PC-9 (cell line): ENCODE measurements at regions not wholly inside any gene's neighbourhood (a gene's known extent, or its start where the extent isn't known, plus 50 kb on each side); places are given as distances from the start of the nearest gene placed in this dataset.

Experiments
- BruUV-seq: library from RNA; stranded (reverse); fragments of 400-500 nt; replicated peaks from 2 replicates; lab custom pipeline; 2021; lab: Mats Ljungman, UMichigan
- CTCF ChIA-PET: fragments of 300-600 bp; sonication (Branson Sonifier 250); formaldehyde crosslinking; loops from one replicate; lab custom pipeline; 2022; ENCODE audit warnings: antibody characterized with exemption; lab: Charles Lee
- POLR2A ChIA-PET: fragments of 300-600 bp; sonication (Branson Sonifier 250); formaldehyde crosslinking; loops from one replicate; lab custom pipeline; 2022; ENCODE audit warnings: antibody characterized with exemption; ENCODE audit not compliant: unreplicated experiment; lab: Charles Lee
- DNase-seq, 2 experiments: peaks; one replicate each; pipeline versions ENCODE4 v3.0.0 to v3.0.0-alpha.2; 2015 to 2022; ENCODE audit warnings: mixed read lengths in 1 of 2
- H2AFZ ChIP-seq: fragments of 200-600 bp; sonication (generic); 2 replicates; pipeline ENCODE4 v1.8.1; 2017; ENCODE audit warnings: antibody characterized with exemption
- H3F3A ChIP-seq: fragments of 200-600 bp; sonication (generic); 2 replicates; pipeline ENCODE4 v1.8.1; 2017; ENCODE audit warnings: antibody characterized with exemption, mild to moderate bottlenecking, low read depth; ENCODE audit not compliant: insufficient read depth
- H3K27ac ChIP-seq: fragments of 200-600 bp; sonication (generic); 2 replicates; pipeline ENCODE4 v1.6.1; 2016; ENCODE audit warnings: mixed run types
- H3K27me3 ChIP-seq: fragments of 200-600 bp; sonication (generic); 2 replicates; pipeline ENCODE4 v1.6.1; 2016; ENCODE audit warnings: low read depth, mixed run types; ENCODE audit not compliant: insufficient read depth
- H3K36me3 ChIP-seq: fragments of 200-600 bp; sonication (generic); 2 replicates; pipeline ENCODE4 v1.6.1; 2016; ENCODE audit warnings: low read depth, mixed run types
- H3K4me1 ChIP-seq: fragments of 200-600 bp; sonication (generic); replicated peaks from 2 replicates; pipeline ENCODE4 v1.6.1; 2016; ENCODE audit warnings: mixed run types; ENCODE audit not compliant: insufficient read depth
- H3K4me2 ChIP-seq: fragments of 200-600 bp; sonication (generic); 2 replicates; pipeline ENCODE4 v1.6.1; 2017; ENCODE audit warnings: mixed run types
- H3K4me3 ChIP-seq: fragments of 200-600 bp; sonication (generic); 2 replicates; pipeline ENCODE4 v1.6.1; 2016; ENCODE audit warnings: mixed run types
- H3K79me2 ChIP-seq: fragments of 200-600 bp; sonication (generic); 2 replicates; pipeline ENCODE4 v1.6.1; 2017; ENCODE audit warnings: low read depth, mixed run types
- H3K9me2 ChIP-seq: fragments of 200-600 bp; sonication (generic); 2 replicates; pipeline ENCODE4 v1.8.1; 2017; ENCODE audit warnings: mild to moderate bottlenecking; ENCODE audit not compliant: insufficient read depth
- H3K9me3 ChIP-seq: fragments of 200-600 bp; sonication (generic); 2 replicates; pipeline ENCODE4 v1.8.1; 2016; ENCODE audit warnings: low read depth; ENCODE audit not compliant: insufficient read depth
- H4K20me1 ChIP-seq: fragments of 200-600 bp; sonication (generic); 2 replicates; pipeline ENCODE4 v1.8.1; 2017; ENCODE audit not compliant: insufficient read depth
- EZH2 ChIP-seq: fragments of 200-600 bp; sonication (generic); IDR thresholded peaks from 2 replicates; pipeline ENCODE4 v1.8.0; 2017; ENCODE audit warnings: antibody characterized with exemption, low read depth
- intact Hi-C: fragments of 100-400 bp; cut with micrococcal nuclease; formaldehyde crosslinking; loops from one replicate; pipeline ENCODE4 v1.10.0; 2022; ENCODE audit not compliant: unreplicated experiment
- TF ChIP-seq, protein P1 (sequence below): fragments of 200-600 bp; sonication (generic); conservative IDR thresholded peaks from 2 replicates; pipeline ENCODE4 v1.6.1; 2017; ENCODE audit warnings: mixed run types, antibody characterized with exemption, mild to moderate bottlenecking, moderate library complexity

DNA sequence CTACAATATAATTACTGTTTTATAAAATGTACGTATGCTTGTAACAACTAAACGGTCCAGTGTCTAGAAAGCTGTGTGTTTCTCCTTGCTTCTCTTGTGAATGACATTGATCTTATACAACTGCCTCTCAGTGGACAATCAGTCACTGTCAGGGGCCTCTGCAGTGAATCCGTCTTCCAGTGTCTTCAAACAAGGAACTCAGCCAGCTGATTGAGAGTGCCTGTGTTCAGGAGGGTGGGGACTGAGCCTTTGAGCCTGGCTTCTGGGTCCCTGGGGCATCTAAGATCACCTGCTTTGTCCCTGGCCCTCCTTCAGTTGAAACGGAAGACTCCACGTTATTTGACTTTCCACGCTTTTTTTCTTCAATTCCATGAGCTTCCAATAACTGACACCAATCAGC is 133.1 kb upstream of the SFSWAP start:
- DNase-seq = no peak
- Histone ChIP-seq H4K20me1 (0 out of 2 replicates have a peak, but pooled peaks cover 5% of the 10 kb centered on the region), H3F3A (no peaks in the 10 kb centered on the region), H3K27me3 (peaks cover 69% of the 10 kb centered on the region), H3K79me2 (no peaks in the 10 kb centered on the region), H3K27ac (no peak overlapping the region), H3K4me1 (no peaks in the 10 kb centered on the region), H3K36me3 (no peaks in the 10 kb centered on the region), H3K9me2 (no peaks in the 10 kb centered on the region), H3K9me3 (no peaks in the 10 kb centered on the region), H3K4me3 (no peak overlapping the region), H2AFZ (no peak overlapping the region), H3K4me2 (no peak overlapping the region)
- TF ChIP-seq, protein P1, sequence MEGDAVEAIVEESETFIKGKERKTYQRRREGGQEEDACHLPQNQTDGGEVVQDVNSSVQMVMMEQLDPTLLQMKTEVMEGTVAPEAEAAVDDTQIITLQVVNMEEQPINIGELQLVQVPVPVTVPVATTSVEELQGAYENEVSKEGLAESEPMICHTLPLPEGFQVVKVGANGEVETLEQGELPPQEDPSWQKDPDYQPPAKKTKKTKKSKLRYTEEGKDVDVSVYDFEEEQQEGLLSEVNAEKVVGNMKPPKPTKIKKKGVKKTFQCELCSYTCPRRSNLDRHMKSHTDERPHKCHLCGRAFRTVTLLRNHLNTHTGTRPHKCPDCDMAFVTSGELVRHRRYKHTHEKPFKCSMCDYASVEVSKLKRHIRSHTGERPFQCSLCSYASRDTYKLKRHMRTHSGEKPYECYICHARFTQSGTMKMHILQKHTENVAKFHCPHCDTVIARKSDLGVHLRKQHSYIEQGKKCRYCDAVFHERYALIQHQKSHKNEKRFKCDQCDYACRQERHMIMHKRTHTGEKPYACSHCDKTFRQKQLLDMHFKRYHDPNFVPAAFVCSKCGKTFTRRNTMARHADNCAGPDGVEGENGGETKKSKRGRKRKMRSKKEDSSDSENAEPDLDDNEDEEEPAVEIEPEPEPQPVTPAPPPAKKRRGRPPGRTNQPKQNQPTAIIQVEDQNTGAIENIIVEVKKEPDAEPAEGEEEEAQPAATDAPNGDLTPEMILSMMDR = no peak
- no peak for TF ChIP-seq EZH2
- intact Hi-C loops = no loop called here
- CTCF ChIA-PET = no interaction called here
- no TSS peak for BruUV-seq
- POLR2A ChIA-PET = no interaction called here

DNA sequence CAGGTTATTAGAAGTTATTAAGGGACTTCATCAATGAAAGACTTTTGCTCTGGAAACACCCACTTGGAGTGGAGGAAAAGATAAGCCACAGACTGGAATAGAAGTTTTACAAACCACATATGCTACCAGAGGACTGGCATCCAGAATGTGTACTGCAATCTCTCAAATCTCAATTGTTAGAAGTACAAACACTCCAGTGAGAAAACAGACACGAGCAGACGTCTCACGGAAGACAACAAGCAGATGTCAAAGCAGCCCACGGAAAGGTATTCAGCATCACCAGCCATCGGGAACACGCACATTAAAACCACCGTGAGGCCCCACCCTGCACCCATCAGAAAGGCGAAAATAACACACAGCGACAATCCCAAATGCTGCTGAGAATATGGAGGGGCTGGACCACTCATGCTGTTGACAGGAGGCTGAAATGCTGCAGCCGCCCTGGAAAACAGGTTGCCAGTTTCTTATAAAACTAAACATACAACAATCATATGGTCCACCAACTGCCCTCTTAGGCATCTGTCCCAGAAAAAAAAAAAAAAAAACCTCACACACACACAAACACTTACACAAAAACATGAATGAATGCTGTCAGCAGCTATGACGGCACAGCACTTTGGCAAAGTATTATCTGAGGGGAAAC is 131.9 kb upstream of the SFSWAP start:
- no TSS peak for BruUV-seq
- Histone ChIP-seq H2AFZ (no peak overlapping the region), H3K79me2 (no peaks in the 10 kb centered on the region), H3K36me3 (no peaks in the 10 kb centered on the region), H3K9me3 (no peaks in the 10 kb centered on the region), H3K4me1 (no peaks in the 10 kb centered on the region), H3K27me3 (peaks cover 69% of the 10 kb centered on the region), H3K9me2 (no peaks in the 10 kb centered on the region), H3K4me3 (no peak overlapping the region), H3K27ac (no peak overlapping the region), H3K4me2 (no peak overlapping the region), H4K20me1 (0 out of 2 replicates have a peak, but pooled peaks cover 2% of the 10 kb centered on the region), H3F3A (no peaks in the 10 kb centered on the region)
- ChIA-PET CTCF (no interaction called here), POLR2A (no interaction called here)
- intact Hi-C loops = no loop called here
- TF ChIP-seq EZH2 = no peak
- TF ChIP-seq, protein P1 = no peak
- DNase-seq = no peak

DNA sequence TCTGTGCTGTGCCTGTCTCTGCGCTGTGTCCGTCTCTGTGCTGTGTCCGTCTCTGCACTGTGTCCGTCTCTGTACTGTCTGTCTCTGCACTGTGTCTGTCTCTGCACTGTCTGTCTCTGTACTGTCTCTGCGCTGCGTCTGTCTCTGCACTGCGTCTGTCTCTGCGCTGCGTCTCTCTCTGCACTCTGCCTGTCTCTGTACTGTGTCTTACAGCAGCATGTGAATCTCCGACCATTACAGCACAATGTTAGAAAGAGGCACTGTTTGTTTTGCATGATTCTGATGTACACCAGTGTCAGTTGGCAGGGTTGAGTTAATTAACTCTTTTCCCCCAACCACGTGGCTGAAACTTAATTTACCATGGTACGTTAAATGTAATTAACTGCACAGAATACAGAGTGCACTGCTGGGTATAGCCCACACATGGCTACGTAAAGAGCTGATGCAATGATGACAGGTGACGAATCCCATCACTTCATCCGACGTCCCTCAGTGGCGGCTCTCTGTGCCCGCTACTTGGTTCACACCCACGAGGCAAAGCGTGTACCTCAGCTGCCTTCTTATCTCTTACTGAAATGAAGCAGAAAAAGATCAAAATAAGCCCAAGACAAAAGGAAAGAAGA is 127.7 kb upstream of the SFSWAP start:
- Histone ChIP-seq H3K9me2 (no peaks in the 10 kb centered on the region), H3K4me1 (no peaks in the 10 kb centered on the region), H2AFZ (no peak overlapping the region), H3K4me2 (no peak overlapping the region), H3K36me3 (no peaks in the 10 kb centered on the region), H3F3A (no peaks in the 10 kb centered on the region), H3K27ac (no peak overlapping the region), H3K4me3 (no peak overlapping the region), H4K20me1 (no peaks in the 10 kb centered on the region), H3K79me2 (no peaks in the 10 kb centered on the region), H3K27me3 (peaks cover 55% of the 10 kb centered on the region), H3K9me3 (no peaks in the 10 kb centered on the region)
- intact Hi-C loops = no loop called here
- DNase-seq = no peak
- TF ChIP-seq, protein P1 = no peak
- ChIA-PET POLR2A (no interaction called here), CTCF (no interaction called here)
- no TSS peak for BruUV-seq
